B cell (primary cell): ENCODE measurements at regions not wholly inside any gene's neighbourhood (a gene's known extent, or its start where the extent isn't known, plus 50 kb on each side); places are given as distances from the start of the nearest gene placed in this dataset.

Source experiments
- ATAC-seq: fragments of 200-7000 bp; cut with Tn5 transposase; one replicate; pipeline ENCODE4 v1.10.0; 2021; ENCODE audit warnings: low read depth, mild to moderate bottlenecking, moderate number of reproducible peaks, moderate library complexity
- CTCF ChIA-PET: fragments of 350-600 bp; sonication (Branson Sonifier 250); formaldehyde crosslinking; loops from one replicate; lab custom pipeline; 2021; ENCODE audit warnings: antibody characterized with exemption, inconsistent platforms; lab: Charles Lee
- POLR2A ChIA-PET: fragments of 350-600 bp; sonication (Branson Sonifier 250); formaldehyde crosslinking; loops from one replicate; lab custom pipeline; 2021; ENCODE audit warnings: antibody characterized with exemption; lab: Charles Lee
- DNase-seq: peaks from one replicate; pipeline ENCODE4 v3.0.0; 2013
- H2AFZ ChIP-seq: 2 replicates; pipeline ENCODE4 v1.6.1; 2012; ENCODE audit warnings: mild to moderate bottlenecking, low read depth, low read length; ENCODE audit not compliant: insufficient read depth, poor library complexity, severe bottlenecking
- H3K27ac ChIP-seq, 2 donors: 1 replicate in 1 of 2; 2 replicates in 1 of 2; pipeline ENCODE4 v1.5.1; 2012 to 2013; ENCODE audit warnings: low read length in 2 of 2, mild to moderate bottlenecking in 2 of 2, moderate library complexity in 1 of 2
- H3K27me3 ChIP-seq, 4 experiments: fragments of 200-600 bp in 1 of 4; sonication (generic) in 1 of 4; replicated peaks in 1 of 4; 1 replicate in 2 of 4; 2 replicates in 2 of 4; pipeline versions ENCODE4 v1.6.1 to v1.7.0; 2013 to 2016; ENCODE audit warnings: low read length in 3 of 4, mild to moderate bottlenecking in 2 of 4, mixed read lengths in 1 of 4, moderate library complexity in 1 of 4; ENCODE audit not compliant: insufficient read depth in 4 of 4, control insufficient read depth in 3 of 4; ENCODE audit errors: control extremely low read depth in 1 of 4
- H3K36me3 ChIP-seq, 2 experiments: replicated peaks in 1 of 2; 1 replicate in 1 of 2; 2 replicates in 1 of 2; pipeline versions ENCODE4 v1.6.1 to v1.7.1; 2013; ENCODE audit warnings: low read length in 1 of 2; ENCODE audit not compliant: insufficient read depth in 2 of 2, control insufficient read depth in 1 of 2; ENCODE audit errors: control extremely low read depth in 1 of 2, extremely low read depth in 1 of 2
- H3K4me1 ChIP-seq, 2 donors: fragments of 200-600 bp in 1 of 2; sonication (generic) in 1 of 2; 1 replicate in 1 of 2; 2 replicates in 1 of 2; pipeline versions ENCODE4 v1.5.1 to v1.6.1; 2013 to 2017; ENCODE audit warnings: low read length in 2 of 2; ENCODE audit not compliant: control insufficient read depth in 2 of 2, insufficient read depth in 2 of 2
- H3K4me2 ChIP-seq: replicated peaks from 2 replicates; pipeline ENCODE3; 2012; ENCODE audit warnings: mild to moderate bottlenecking, low read depth, low read length; ENCODE audit not compliant: poor library complexity, severe bottlenecking
- H3K4me3 ChIP-seq, 5 experiments: fragments of 200-600 bp in 1 of 5; sonication (generic) in 1 of 5; 1 replicate in 3 of 5; 2 replicates in 2 of 5; pipeline versions ENCODE4 v1.5.1 to v1.7.0; 2011 to 2016; ENCODE audit warnings: low read length in 4 of 5, mild to moderate bottlenecking in 4 of 5, low read depth in 2 of 5, control low read depth in 1 of 5, moderate library complexity in 1 of 5; ENCODE audit not compliant: insufficient read depth in 1 of 5; ENCODE audit errors: control extremely low read depth in 1 of 5, extremely low read depth in 1 of 5
- H3K79me2 ChIP-seq: fragments of 200-600 bp; sonication (generic); one replicate; pipeline ENCODE4 v1.6.0; 2016; ENCODE audit warnings: low read length; ENCODE audit not compliant: control insufficient read depth, insufficient read depth
- H3K9ac ChIP-seq: fragments of 200-600 bp; sonication (generic); 2 replicates; pipeline ENCODE4 v1.6.1; 2017; ENCODE audit warnings: mild to moderate bottlenecking, low read length, moderate library complexity
- H3K9me3 ChIP-seq, 3 donors: one replicate each; pipeline versions ENCODE4 v1.6.1 to v1.7.1; 2013; ENCODE audit warnings: low read length in 2 of 3; ENCODE audit not compliant: control insufficient read depth in 2 of 3, insufficient read depth in 1 of 3; ENCODE audit errors: control extremely low read depth in 1 of 3
- H4K20me1 ChIP-seq: 2 replicates; pipeline ENCODE4 v1.6.0; 2012; ENCODE audit warnings: mild to moderate bottlenecking, low read length; ENCODE audit not compliant: insufficient read depth, control insufficient read depth, poor library complexity, severe bottlenecking
- H3K27ac Mint-ChIP-seq: one replicate; pipeline ENCODE4 v1.8.0; 2021; ENCODE audit warnings: mixed read lengths
- H3K27me3 Mint-ChIP-seq: one replicate; pipeline ENCODE4 v1.8.0; 2021; ENCODE audit warnings: mixed read lengths
- H3K4me1 Mint-ChIP-seq: one replicate; pipeline ENCODE4 v1.8.0; 2021; ENCODE audit warnings: mixed read lengths
- H3K4me3 Mint-ChIP-seq: one replicate; pipeline ENCODE4 v1.8.0; 2021; ENCODE audit warnings: mixed read lengths
- H3K9me3 Mint-ChIP-seq: one replicate; pipeline ENCODE4 v1.8.0; 2022; ENCODE audit warnings: mixed read lengths; ENCODE audit not compliant: insufficient read depth
- EZH2 ChIP-seq: IDR thresholded peaks from 2 replicates; pipeline ENCODE4 v1.6.1; 2012; ENCODE audit warnings: borderline replicate concordance, low read depth, mild to moderate bottlenecking, moderate library complexity, low read length; ENCODE audit not compliant: insufficient read depth, poor library complexity, severe bottlenecking
- WGBS: methylation state at CpG from one replicate; pipeline ENCODE4 v1.1.5; 2013; ENCODE audit warnings: missing lambda C conversion rate; ENCODE audit not compliant: insufficient coverage; 5-methylcytosine and 5-hydroxymethylcytosine counted together
- intact Hi-C: fragments of 100-400 bp; cut with micrococcal nuclease; formaldehyde crosslinking; loops from one replicate; pipeline ENCODE4 v1.10.0; 2022
- TF ChIP-seq, protein P1 (sequence below): fragments of 200-600 bp; IDR thresholded peaks from one replicate; pipeline ENCODE4 v1.8.0; 2022; ENCODE audit warnings: antibody characterized with exemption, mild to moderate bottlenecking

- intact Hi-C loops: no loop called here
- Histone ChIP-seq H3K79me2 (no peaks in the 10 kb centered on the region), H3K27me3 (peaks cover 0 to 3% (median 0%) of the 10 kb centered on the region in 4 experiments), H3K9ac (no peak overlapping the region), H3K4me1 (peaks cover 33 to 43% of the 10 kb centered on the region in 2 donors), H3K36me3 (peaks cover 0 to 2% of the 10 kb centered on the region in 2 experiments), H3K4me2 (peak overlapping the region; percentile 69), H3K4me3 (peak overlapping the region in 1 of 5 experiments; percentile 7), H3K9me3 (peaks cover 1 to 23% (median 10%) of the 10 kb centered on the region in 3 donors), H4K20me1 (no peaks in the 10 kb centered on the region), H2AFZ (no peak overlapping the region), H3K27ac (peak overlapping the region; percentile 57 to 58)
- 100% methylated on average over 2 of the region's 6 CpGs for WGBS
- CTCF ChIA-PET: interaction anchor here (1.5 to 3.0 kb wide), 3 partner anchors 8 to 18 kb away, joined by 5 to 20 read pairs (median 5); no protein-coding TSS in a partner anchor
- ATAC-seq (no peak), DNase-seq (no peak)
- peak overlapping the region; percentile 82 for H3K4me3 Mint-ChIP-seq
- POLR2A ChIA-PET: interaction anchor here (1.8 to 2.5 kb wide), 3 partner anchors 11 to 21 kb away, joined by 8 to 19 read pairs (median 9); no protein-coding TSS in a partner anchor
- peaks cover 6% of the 10 kb centered on the region for H3K9me3 Mint-ChIP-seq
- H3K4me1 Mint-ChIP-seq: peaks cover 68% of the 10 kb centered on the region
- TF ChIP-seq EZH2: no peak
- TF ChIP-seq, protein P1, sequence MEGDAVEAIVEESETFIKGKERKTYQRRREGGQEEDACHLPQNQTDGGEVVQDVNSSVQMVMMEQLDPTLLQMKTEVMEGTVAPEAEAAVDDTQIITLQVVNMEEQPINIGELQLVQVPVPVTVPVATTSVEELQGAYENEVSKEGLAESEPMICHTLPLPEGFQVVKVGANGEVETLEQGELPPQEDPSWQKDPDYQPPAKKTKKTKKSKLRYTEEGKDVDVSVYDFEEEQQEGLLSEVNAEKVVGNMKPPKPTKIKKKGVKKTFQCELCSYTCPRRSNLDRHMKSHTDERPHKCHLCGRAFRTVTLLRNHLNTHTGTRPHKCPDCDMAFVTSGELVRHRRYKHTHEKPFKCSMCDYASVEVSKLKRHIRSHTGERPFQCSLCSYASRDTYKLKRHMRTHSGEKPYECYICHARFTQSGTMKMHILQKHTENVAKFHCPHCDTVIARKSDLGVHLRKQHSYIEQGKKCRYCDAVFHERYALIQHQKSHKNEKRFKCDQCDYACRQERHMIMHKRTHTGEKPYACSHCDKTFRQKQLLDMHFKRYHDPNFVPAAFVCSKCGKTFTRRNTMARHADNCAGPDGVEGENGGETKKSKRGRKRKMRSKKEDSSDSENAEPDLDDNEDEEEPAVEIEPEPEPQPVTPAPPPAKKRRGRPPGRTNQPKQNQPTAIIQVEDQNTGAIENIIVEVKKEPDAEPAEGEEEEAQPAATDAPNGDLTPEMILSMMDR: no peak
- H3K27me3 Mint-ChIP-seq: no peaks in the 10 kb centered on the region
- peak overlapping the region; percentile 92 for H3K27ac Mint-ChIP-seq
Measured at GRCh38 chr1:4028139-4028501, 128.0 kb upstream of the C1orf174 start.

- CTCF ChIA-PET: no interaction called here
- Mint-ChIP-seq H3K27me3 (no peaks in the 10 kb centered on the region), H3K4me1 (peaks cover 62% of the 10 kb centered on the region), H3K27ac (peak overlapping the region; percentile 67), H3K4me3 (no peak overlapping the region), H3K9me3 (peaks cover 6% of the 10 kb centered on the region)
- peaks cover 1 to 19% (median 10%) of the 10 kb centered on the region in 3 donors for H3K9me3 ChIP-seq
- no peaks in the 10 kb centered on the region for H4K20me1 ChIP-seq
- no peaks in the 10 kb centered on the region for H3K79me2 ChIP-seq
- H3K4me3 ChIP-seq: no peak overlapping the region
- DNase-seq (no peak), ATAC-seq (no peak)
- H2AFZ ChIP-seq: no peak overlapping the region
- TF ChIP-seq, protein P1: no peak
- no peak for TF ChIP-seq EZH2
- POLR2A ChIA-PET: interaction anchor here (0.6 kb wide), 1 partner anchor 16 kb away, joined by 16 read pairs; no protein-coding TSS in a partner anchor
- H3K27me3 ChIP-seq: peaks cover 0 to 3% (median 0%) of the 10 kb centered on the region in 4 experiments
- H3K4me2 ChIP-seq: no peak overlapping the region
- H3K9ac ChIP-seq: no peak overlapping the region
- peaks cover 34 to 41% of the 10 kb centered on the region in 2 donors for H3K4me1 ChIP-seq
- no peak overlapping the region for H3K27ac ChIP-seq
- H3K36me3 ChIP-seq: peaks cover 0 to 2% of the 10 kb centered on the region in 2 experiments
- intact Hi-C loops: no loop called here
Measured at GRCh38 chr1:4029376-4029775, 129.3 kb upstream of the C1orf174 start.
